ENCODE measurements at regions not wholly inside any gene's neighbourhood (a gene's known extent, or its start where the extent isn't known, plus 50 kb on each side); places are given as distances from the start of the nearest gene placed in this dataset.
A peak's percentile ranks its signal among the peaks of the same experiment; 100 is the strongest.

- TF ChIP-seq USF2 (IDR thresholded peaks at IDR 0.05; ENCODE audit: borderline replicate concordance, low read depth, low read length) (no peak), FOXJ3 (CRISPR knock-in tag; IDR thresholded peaks at IDR 0.05) (no peak), MXI1 (IDR thresholded peaks at IDR 0.05; ENCODE audit: low read depth, low read length) (no peak), SMC3 (IDR thresholded peaks at IDR 0.05; ENCODE audit: low read depth, low read length) (no peak), USF1 (IDR thresholded peaks at IDR 0.05; ENCODE audit: borderline replicate concordance, low read depth) (no peak)
Measured at GRCh38 chr5:104178066-104178465, 615.5 kb upstream of the NUDT12 start (continued).

GRCh38 chr5:104177651-104178050 is 615.1 kb upstream of the NUDT12 start:
- Histone ChIP-seq H3K4me1 (ENCODE audit: control insufficient read depth in 1 of 2, insufficient read depth in 2 of 2, low read depth in 1 of 2, low read length in 1 of 2) (no peaks in the 10 kb centered on the region; a peak in 2 of 4 replicates), H3K27me3 (ENCODE audit: insufficient read depth) (no peaks in the 10 kb centered on the region), H3K79me2 (ENCODE audit: insufficient read depth) (no peaks in the 10 kb centered on the region), H3F3A (replicated peaks; ENCODE audit: insufficient read depth) (no peaks in the 10 kb centered on the region), H3K36me3 (replicated peaks in 1 of 2; ENCODE audit: control insufficient read depth in 1 of 2, insufficient read depth in 2 of 2, low read length in 1 of 2) (no peaks in the 10 kb centered on the region), H3K9me2 (no peaks in the 10 kb centered on the region), H4K20me1 (ENCODE audit: insufficient read depth) (no peaks in the 10 kb centered on the region), H3K4me2 (no peak overlapping the region), H3K27ac (ENCODE audit: low read depth in 2 of 2, low read length in 1 of 2) (no peak overlapping the region), H3K9me3 (peaks cover 3% of the 10 kb centered on the region; the same call in 1 of the 2 replicates), H3K4me3 (ENCODE audit: low read depth in 2 of 2, low read length in 1 of 2) (no peak overlapping the region), H2AFZ (ENCODE audit: low read depth) (no peak overlapping the region), H3K9ac (no peak overlapping the region)
- DNase-seq: no peak
- ChIA-PET POLR2A (no interaction called here), CTCF (interaction anchor here (0.5 to 1.0 kb wide), 2 partner anchors 13 to 348 kb away, joined by 3 read pairs; no protein-coding TSS in a partner anchor)
- WGBS (ENCODE audit: low lambda C conversion rate): 48% methylated on average over 2 of the region's 2 CpGs
- TF ChIP-seq RCOR1 (IDR thresholded peaks at IDR 0.05; ENCODE audit: low read length) (no peak), GATA2 (CRISPR knock-in tag; IDR thresholded peaks at IDR 0.05) (no peak), EP300 (IDR thresholded peaks at IDR 0.05; ENCODE audit: borderline replicate concordance in 1 of 2, low read depth in 1 of 2, low read length in 1 of 2) (no peak), SMC3 (IDR thresholded peaks at IDR 0.05; ENCODE audit: low read depth, low read length) (no peak)

- no peaks in the 10 kb centered on the region for H3K9me2 ChIP-seq
- no peaks in the 10 kb centered on the region for H3K36me3 ChIP-seq (replicated peaks in 1 of 2; ENCODE audit: control insufficient read depth in 1 of 2, insufficient read depth in 2 of 2, low read length in 1 of 2)
- H3F3A ChIP-seq (replicated peaks; ENCODE audit: insufficient read depth): no peaks in the 10 kb centered on the region
- ChIA-PET CTCF (no interaction called here), POLR2A (no interaction called here)
- no peak overlapping the region for H2AFZ ChIP-seq (ENCODE audit: low read depth)
- H3K27ac ChIP-seq (ENCODE audit: low read depth in 2 of 2, low read length in 1 of 2): no peak overlapping the region
- no peaks in the 10 kb centered on the region for H3K27me3 ChIP-seq (ENCODE audit: insufficient read depth)
- no peak for DNase-seq
- no peaks in the 10 kb centered on the region; a peak in 3 of 4 replicates for H3K4me1 ChIP-seq (ENCODE audit: control insufficient read depth in 1 of 2, insufficient read depth in 2 of 2, low read depth in 1 of 2, low read length in 1 of 2)
- H3K79me2 ChIP-seq (ENCODE audit: insufficient read depth): no peaks in the 10 kb centered on the region
- no peaks in the 10 kb centered on the region for H3K9me3 ChIP-seq
- no peak for TF ChIP-seq RAD21 (IDR thresholded peaks at IDR 0.05; ENCODE audit: low read length)
- 0 out of 2 replicates have a peak, but pooled peaks have one; percentile 10 for TF ChIP-seq PBX3 (IDR thresholded peaks at IDR 0.05)
- TF ChIP-seq REST (IDR thresholded peaks at IDR 0.05; ENCODE audit: low read depth, low read length): no peak
- TF ChIP-seq RXRA (IDR thresholded peaks at IDR 0.05; ENCODE audit: borderline replicate concordance, low read depth): no peak
- TF ChIP-seq NFIC (IDR thresholded peaks at IDR 0.05; ENCODE audit: borderline replicate concordance): 0 out of 2 replicates have a peak, but pooled peaks have one; percentile 17
- TF ChIP-seq SIN3A (IDR thresholded peaks at IDR 0.05; ENCODE audit: borderline replicate concordance, low read depth, low read length): no peak
- TF ChIP-seq SMC3 (IDR thresholded peaks at IDR 0.05; ENCODE audit: low read depth, low read length): no peak
- no peak overlapping the region for H3K4me3 ChIP-seq (ENCODE audit: low read depth in 2 of 2, low read length in 1 of 2)
- H4K20me1 ChIP-seq (ENCODE audit: insufficient read depth): no peaks in the 10 kb centered on the region
- no peak overlapping the region for H3K9ac ChIP-seq
- WGBS (ENCODE audit: low lambda C conversion rate): 68% methylated on average over 5 of the region's 5 CpGs
- H3K4me2 ChIP-seq: no peak overlapping the region
Measured at GRCh38 chr5:104172976-104173375, 610.4 kb upstream of the NUDT12 start.
